Suprapubic skin (tissue), 4 donors: ENCODE measurements at regions not wholly inside any gene's neighbourhood (a gene's known extent, or its start where the extent isn't known, plus 50 kb on each side); places are given as distances from the start of the nearest gene placed in this dataset.

Experiments used
- DNase-seq, 2 donors: peaks; one replicate each; pipeline ENCODE4 v3.0.0-alpha.2; 2019; ENCODE audit warnings: low spot score in 2 of 2
- H3K27ac ChIP-seq: fragments of 200-600 bp; sonication (generic); one replicate; pipeline ENCODE4 v1.5.1; 2019
- H3K27me3 ChIP-seq: fragments of 200-600 bp; sonication (generic); one replicate; pipeline ENCODE4 v1.5.1; 2019
- H3K36me3 ChIP-seq: fragments of 200-600 bp; sonication (generic); one replicate; pipeline ENCODE4 v1.5.1; 2019
- H3K4me1 ChIP-seq: fragments of 200-600 bp; sonication (generic); one replicate; pipeline ENCODE4 v1.5.1; 2019
- H3K4me3 ChIP-seq: fragments of 200-600 bp; sonication (generic); one replicate; pipeline ENCODE4 v1.5.1; 2019; ENCODE audit warnings: mild to moderate bottlenecking
- H3K9me3 ChIP-seq: fragments of 200-600 bp; sonication (generic); one replicate; pipeline ENCODE4 v1.5.1; 2019
- CTCF ChIP-seq, 2 donors: fragments of 200-600 bp in 1 of 2; fragments of 450-650 bp in 1 of 2; sonication (generic) in 1 of 2; IDR thresholded peaks; one replicate each; pipeline ENCODE4 v1.5.1; 2016 to 2019; ENCODE audit warnings: antibody characterized with exemption in 2 of 2, mild to moderate bottlenecking in 1 of 2, moderate library complexity in 1 of 2
- EP300 ChIP-seq: sonication (generic); formaldehyde crosslinking; IDR thresholded peaks from one replicate; pipeline ENCODE4 v1.6.1; 2017; ENCODE audit warnings: antibody characterized with exemption
- POLR2A ChIP-seq, 2 donors: fragments of 450-650 bp; IDR thresholded peaks; one replicate each; pipeline ENCODE4 v1.6.1; 2017; ENCODE audit warnings: antibody characterized with exemption in 2 of 2, mild to moderate bottlenecking in 2 of 2, moderate library complexity in 2 of 2
- POLR2AphosphoS5 ChIP-seq, 3 donors: sonication (generic); formaldehyde crosslinking; IDR thresholded peaks; one replicate each; pipeline ENCODE4 v1.6.1; 2017; ENCODE audit warnings: antibody characterized with exemption in 3 of 3
- WGBS: methylation state at CpG from one replicate; pipeline ENCODE4 v1.1.5; 2018; 5-methylcytosine and 5-hydroxymethylcytosine counted together

GRCh38 chr12:76143343-76144244, 59.1 kb upstream of the NAP1L1 start:
- no peak for TF ChIP-seq POLR2A (IDR thresholded peaks at IDR 0.05)
- TF ChIP-seq CTCF (IDR thresholded peaks at IDR 0.05): no peak
- DNase-seq: no peak
- Histone ChIP-seq H3K27me3 (no peaks in the 10 kb centered on the region), H3K36me3 (no peaks in the 10 kb centered on the region), H3K27ac (no peak overlapping the region), H3K4me3 (no peak overlapping the region), H3K4me1 (no peaks in the 10 kb centered on the region), H3K9me3 (no peaks in the 10 kb centered on the region)
- 45% methylated on average over 6 of the region's 6 CpGs for WGBS

- DNase-seq: no peak
- Histone ChIP-seq H3K27ac (no peak overlapping the region), H3K4me3 (no peak overlapping the region), H3K27me3 (no peaks in the 10 kb centered on the region), H3K4me1 (no peaks in the 10 kb centered on the region), H3K36me3 (no peaks in the 10 kb centered on the region), H3K9me3 (no peaks in the 10 kb centered on the region)
- WGBS: 66% methylated on average over 3 of the region's 3 CpGs
- TF ChIP-seq EP300: no peak
- TF ChIP-seq POLR2AphosphoS5 (IDR thresholded peaks at IDR 0.05): no peak
- no peak for TF ChIP-seq CTCF (IDR thresholded peaks at IDR 0.05)
- TF ChIP-seq POLR2A (IDR thresholded peaks at IDR 0.05): no peak
Measured at GRCh38 chr12:76142305-76142704, 57.8 kb upstream of the NAP1L1 start.

DNA sequence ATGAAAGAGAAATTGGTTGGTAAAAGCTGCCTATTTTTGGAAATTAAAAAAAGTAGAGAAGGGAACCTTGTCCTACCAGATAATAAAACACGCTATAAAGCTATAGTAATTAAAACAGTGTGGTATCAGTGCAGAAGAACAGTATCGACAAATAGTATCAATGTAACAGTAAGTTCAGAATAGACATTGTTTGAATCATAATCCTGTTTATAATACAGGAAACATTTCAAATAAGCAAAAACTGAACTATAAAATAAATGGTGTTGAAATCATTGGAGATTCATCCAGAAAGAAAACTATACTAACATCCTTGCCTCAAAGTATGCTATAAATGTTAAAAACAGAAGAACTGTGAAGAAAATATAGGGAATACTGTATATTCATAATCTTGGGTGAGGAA, 54.2 kb upstream of the NAP1L1 start:
- H3K27me3 ChIP-seq: no peaks in the 10 kb centered on the region
- no peaks in the 10 kb centered on the region for H3K9me3 ChIP-seq
- no peak for DNase-seq
- no peak overlapping the region for H3K4me3 ChIP-seq
- H3K4me1 ChIP-seq: no peaks in the 10 kb centered on the region
- 94% methylated on average over 2 of the region's 2 CpGs for WGBS
- TF ChIP-seq EP300: no peak
- TF ChIP-seq POLR2AphosphoS5 (IDR thresholded peaks at IDR 0.05): no peak
- no peak for TF ChIP-seq CTCF (IDR thresholded peaks at IDR 0.05)
- no peak for TF ChIP-seq POLR2A (IDR thresholded peaks at IDR 0.05)
- no peaks in the 10 kb centered on the region for H3K36me3 ChIP-seq
- H3K27ac ChIP-seq: no peak overlapping the region

DNA sequence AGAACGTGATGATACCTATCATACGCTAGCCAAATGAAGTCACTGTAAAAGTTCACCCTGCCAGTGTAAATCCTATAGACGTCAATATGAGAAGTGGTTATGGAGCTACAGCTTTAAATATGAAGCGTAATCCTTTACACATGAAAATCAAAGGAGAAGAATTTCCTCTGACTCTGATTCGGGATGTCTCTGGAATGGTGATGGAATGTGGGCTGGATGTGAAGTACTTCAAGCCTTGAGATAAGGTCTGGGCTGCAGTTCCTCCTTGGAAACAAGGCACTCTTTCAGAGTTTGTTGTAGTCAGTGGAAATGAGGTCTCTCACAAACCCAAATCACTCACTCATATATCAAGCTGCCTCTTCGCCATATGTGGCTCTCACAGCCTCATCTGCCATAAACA, 53.1 kb upstream of the NAP1L1 start:
- Histone ChIP-seq H3K36me3 (no peaks in the 10 kb centered on the region), H3K27ac (no peak overlapping the region), H3K4me3 (no peak overlapping the region), H3K27me3 (no peaks in the 10 kb centered on the region), H3K9me3 (no peaks in the 10 kb centered on the region), H3K4me1 (no peaks in the 10 kb centered on the region)
- TF ChIP-seq POLR2A (IDR thresholded peaks at IDR 0.05): no peak
- TF ChIP-seq POLR2AphosphoS5 (IDR thresholded peaks at IDR 0.05): no peak
- no peak for TF ChIP-seq EP300
- no peak for TF ChIP-seq CTCF (IDR thresholded peaks at IDR 0.05)
- 76% methylated on average over 6 of the region's 6 CpGs for WGBS
- DNase-seq: no peak

- TF ChIP-seq POLR2AphosphoS5 (IDR thresholded peaks at IDR 0.05) (no peak), POLR2A (IDR thresholded peaks at IDR 0.05) (no peak), EP300 (no peak), CTCF (IDR thresholded peaks at IDR 0.05) (no peak)
- Histone ChIP-seq H3K4me1 (no peaks in the 10 kb centered on the region), H3K9me3 (no peaks in the 10 kb centered on the region), H3K27ac (no peak overlapping the region), H3K27me3 (no peaks in the 10 kb centered on the region), H3K36me3 (no peaks in the 10 kb centered on the region), H3K4me3 (no peak overlapping the region)
- DNase-seq: no peak
Measured at GRCh38 chr12:76135456-76135855, 51.0 kb upstream of the NAP1L1 start.
